ENCODE measurements at regions not wholly inside any gene's neighbourhood (a gene's known extent, or its start where the extent isn't known, plus 50 kb on each side); places are given as distances from the start of the nearest gene placed in this dataset.
"Not testable (repeated sequence)": the region's sequence is repeated elsewhere in the genome, so short reads cannot be mapped to it uniquely, and the experiment has no call there.

DNA sequence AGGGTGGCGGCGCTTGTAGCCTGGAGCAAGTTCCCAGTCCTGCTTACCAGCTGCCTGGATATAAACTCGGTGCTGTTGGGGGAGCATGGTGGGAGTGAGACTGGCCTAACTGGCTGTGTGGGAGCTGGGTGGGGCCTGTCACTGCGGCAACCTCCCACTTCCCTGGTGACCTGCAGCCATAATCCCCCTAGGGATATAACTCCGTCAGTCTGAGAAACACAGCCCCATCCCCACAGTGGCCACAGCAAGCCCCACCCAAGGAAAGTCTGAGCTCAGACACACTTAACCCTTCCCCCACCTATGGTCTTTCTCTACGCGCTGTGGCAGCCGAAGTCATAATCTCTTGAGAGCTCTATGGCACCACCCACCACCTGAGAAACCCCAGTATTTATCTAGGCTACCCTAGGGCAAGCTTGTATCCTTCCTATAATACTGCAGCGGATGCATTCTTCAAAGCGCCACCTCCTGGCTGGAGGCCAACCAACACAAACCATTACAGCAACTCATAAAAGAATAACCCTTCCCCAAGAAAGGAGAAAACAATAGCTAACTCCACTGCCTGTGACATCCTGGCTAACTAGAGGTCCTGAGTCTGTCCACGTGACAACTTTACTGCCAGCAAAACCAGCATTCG, 57.4 kb downstream of the ZNF648 start:
- no peak for DNase-seq (ENCODE audit: low spot score)

GRCh38 chr1:182003025-182003725, 58.3 kb downstream of the ZNF648 start:
- DNase-seq (ENCODE audit: low spot score), result no peak

DNA sequence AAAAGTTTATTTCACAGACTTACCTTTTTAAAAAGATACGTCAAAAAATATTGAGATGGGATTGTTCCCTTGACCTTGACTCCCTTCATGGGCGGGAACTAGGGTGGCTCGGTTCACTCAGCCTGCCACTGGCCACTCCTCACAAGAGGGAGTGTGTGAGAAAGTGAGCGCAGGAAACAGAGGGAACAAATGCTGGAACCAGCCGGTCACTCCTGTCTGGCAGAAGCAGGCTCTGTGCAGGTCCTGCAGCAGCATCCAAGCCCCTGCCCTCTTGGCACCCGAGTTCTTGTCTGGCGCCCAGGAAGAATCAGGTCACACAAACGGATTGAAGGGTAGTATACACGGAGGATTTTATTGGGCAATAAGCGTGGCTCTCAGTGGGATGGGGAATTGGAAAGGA, 58.9 kb downstream of the ZNF648 start:
- no peak for DNase-seq (ENCODE audit: low spot score)

DNA sequence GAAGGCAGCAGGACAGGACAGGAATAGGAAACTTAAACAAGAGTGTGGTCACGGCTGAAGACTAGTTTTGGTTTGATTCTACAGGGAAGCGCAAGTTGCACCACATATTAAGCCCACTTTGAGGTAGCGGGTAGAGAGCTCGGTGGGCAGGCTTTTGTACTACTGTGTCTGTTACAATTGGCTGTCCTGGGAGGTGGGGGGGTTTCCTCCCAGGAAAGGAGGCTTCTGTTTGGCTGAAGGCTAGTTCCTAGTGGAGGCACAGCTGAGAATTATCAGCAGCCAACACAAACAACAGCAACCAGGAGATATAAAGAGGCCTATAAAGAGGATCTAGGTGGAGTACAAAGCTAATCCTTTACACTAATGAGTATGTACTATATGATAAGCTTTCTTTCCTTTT, 62.7 kb downstream of the ZNF648 start:
- no peak for DNase-seq (ENCODE audit: low spot score)

DNA sequence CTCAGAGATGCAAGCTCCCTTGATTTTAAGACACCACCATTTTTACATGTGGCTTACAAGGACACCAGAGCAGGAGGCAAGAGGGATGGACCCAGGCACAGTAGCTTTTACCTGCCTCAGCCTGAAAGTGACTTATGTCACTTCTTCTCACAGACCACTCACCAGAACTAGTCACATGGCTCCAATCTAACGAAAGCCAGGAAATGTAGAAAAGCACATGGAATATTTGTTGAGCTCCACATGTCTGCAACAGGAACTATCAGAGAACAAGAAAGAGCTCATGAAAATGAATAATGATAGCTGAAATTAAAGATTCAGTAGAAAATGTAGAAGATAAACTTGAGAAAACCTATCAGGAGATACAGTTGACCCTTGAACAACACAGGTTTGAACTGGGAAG, 69.4 kb downstream of the ZNF648 start:
- no peak for DNase-seq (ENCODE audit: low spot score)

GRCh38 chr1:181990728-181991127, 70.8 kb downstream of the ZNF648 start:
- no peak for DNase-seq (ENCODE audit: low spot score)

DNA sequence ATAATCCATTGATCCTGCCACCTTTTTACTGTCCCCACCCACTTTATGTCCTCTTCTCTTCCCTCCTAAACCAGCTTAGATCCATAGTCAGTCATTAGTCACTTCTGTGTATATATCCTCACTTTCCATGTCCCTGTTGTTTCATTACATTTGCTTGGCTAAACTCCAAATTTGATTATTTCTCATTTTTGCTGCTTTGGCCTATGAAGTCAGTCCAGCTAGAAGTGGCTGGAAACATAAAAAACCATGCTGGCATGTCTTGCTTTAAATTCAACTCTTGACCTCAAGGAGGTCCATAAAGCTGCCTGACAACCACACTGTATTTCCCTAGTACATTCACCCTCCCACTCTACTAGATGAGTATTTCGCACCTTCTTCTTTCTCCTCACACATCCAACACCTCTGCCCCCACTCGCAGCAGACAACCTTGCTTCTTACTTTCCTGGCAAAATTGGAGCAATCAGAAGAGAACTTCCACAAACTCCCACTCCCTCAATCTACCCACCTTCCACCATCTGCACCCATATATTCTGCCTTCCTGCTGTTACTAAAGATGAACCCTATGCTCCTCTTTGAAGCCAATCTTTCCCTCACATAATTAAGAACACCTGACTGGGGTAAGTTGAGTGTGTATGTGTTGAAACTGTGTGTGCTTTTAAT, 72.1 kb downstream of the ZNF648 start:
- no peak for DNase-seq (ENCODE audit: low spot score)

DNA sequence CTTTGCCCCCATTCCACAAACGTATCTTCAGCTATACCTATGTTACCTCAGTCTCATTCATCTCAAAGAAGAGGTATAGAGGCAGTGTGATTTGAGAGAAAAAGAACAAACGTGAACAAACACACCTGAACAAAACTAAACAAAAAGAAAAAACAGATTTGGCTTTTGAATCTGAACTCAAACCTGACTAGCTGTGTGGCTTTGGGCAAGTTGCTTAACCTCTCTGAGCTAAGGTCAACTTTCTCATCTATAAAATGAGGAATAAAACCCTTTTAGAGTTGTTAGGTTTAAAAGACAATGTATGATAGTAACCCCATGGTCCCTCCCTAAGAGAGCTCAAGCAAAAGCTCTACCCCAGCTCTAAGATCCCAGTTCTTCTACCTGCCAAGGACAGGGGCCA, 73.5 kb downstream of the ZNF648 start:
- no peak for DNase-seq (ENCODE audit: low spot score)

- DNase-seq (ENCODE audit: low spot score), result no peak
These were observed 74.1 kb downstream of the ZNF648 start for GRCh38 chr1:181987334-181987895.

GRCh38 chr1:181986907-181987305, 74.6 kb downstream of the ZNF648 start:
- no peak for DNase-seq (ENCODE audit: low spot score)

DNA sequence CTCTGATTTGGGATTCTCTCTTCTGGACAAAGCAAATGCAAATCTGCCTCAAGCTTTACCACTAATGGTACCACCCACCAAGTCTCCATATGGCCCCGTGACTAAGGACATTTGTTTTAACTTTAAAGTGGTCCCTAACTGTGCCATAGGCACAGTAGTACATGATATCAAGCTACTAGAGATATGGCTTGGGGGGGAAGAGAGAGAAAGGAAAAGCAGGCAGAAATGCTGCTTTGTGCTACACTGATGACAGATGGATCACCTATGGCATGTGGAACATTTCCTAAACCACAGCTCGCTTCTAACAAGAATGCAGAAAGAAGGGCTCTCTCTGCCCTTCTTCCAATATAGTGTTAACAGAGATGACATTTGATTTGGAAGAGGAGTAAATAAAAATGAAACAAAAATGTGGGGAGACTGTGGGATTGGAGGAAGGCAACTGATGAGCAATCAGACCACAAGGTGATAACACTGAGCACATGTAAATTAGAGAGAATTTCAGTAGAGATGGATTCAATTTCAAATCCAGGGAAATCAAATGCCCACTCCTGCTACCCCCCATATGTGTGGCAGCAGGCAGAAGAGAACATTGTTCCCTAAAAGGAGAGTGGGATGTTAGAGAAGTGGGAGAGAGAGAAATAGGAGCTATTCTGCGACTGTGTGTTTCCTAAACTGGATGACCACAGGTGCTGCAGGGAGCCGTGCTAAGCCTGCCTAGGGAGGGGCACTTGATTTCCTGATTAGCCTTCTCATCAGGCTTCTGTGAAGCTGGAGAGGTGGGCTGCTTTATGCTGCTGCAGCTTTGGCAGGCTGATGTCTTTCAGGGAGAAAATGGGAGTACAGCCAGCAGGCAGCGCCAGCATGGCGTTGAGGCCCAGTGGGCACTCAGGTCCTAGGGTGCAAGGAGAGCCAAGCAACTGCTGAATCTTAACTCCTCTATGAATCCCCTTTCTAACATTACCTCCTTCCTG, 75.3 kb downstream of the ZNF648 start:
- no peak for DNase-seq (ENCODE audit: low spot score)

- DNase-seq (ENCODE audit: low spot score), result no peak
These were observed 76.2 kb downstream of the ZNF648 start for GRCh38 chr1:181985281-181985680.

GRCh38 chr1:181984006-181984405, 77.5 kb downstream of the ZNF648 start:
- DNase-seq (ENCODE audit: low spot score), result no peak

- no peak for DNase-seq (ENCODE audit: low spot score)
These were observed 79.7 kb downstream of the ZNF648 start for GRCh38 chr1:181981821-181982220.

- DNase-seq (ENCODE audit: low spot score), result no peak
These were observed 89.3 kb downstream of the ZNF648 start for GRCh38 chr1:181972256-181972655.

DNA sequence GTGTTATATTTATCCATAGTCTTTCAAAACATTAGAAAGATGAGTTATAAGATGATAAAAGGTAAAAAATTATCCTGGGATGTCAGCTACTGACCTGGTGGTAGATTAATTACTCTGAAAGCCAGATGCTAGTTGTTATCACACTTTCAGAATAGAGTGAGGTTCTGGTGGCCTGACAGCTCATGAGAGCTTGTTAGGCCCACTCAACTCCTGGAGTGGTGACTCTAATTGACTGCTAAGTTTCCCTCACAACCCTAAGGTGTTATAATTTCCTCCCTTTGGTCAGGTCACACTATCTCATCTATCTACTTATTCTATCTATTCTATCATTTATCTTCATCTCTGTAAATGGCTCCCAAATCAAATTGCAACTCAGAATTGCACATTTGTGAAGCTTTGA, 90.1 kb downstream of the ZNF648 start:
- no peak for DNase-seq (ENCODE audit: low spot score)

DNA sequence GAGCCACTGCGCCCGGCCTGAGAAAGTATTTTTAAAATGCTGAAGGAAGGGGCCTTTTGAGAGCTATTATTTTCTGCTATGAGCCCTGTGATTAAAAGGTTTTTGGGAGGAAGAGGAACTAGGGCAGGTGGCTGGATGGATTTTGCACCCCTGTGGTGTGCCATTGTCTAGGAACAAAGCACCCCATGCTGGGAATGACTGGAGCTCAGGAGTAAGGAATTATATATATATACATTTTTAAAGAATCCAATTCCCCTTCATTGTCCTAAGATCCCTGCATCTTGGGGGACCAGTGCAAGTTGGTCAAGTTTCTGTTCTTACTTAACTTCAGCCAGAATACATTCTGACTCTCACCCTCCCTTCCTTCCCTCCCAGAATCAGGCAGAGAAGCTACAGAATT, 91.6 kb downstream of the ZNF648 start:
- no peak for DNase-seq (ENCODE audit: low spot score)

DNA sequence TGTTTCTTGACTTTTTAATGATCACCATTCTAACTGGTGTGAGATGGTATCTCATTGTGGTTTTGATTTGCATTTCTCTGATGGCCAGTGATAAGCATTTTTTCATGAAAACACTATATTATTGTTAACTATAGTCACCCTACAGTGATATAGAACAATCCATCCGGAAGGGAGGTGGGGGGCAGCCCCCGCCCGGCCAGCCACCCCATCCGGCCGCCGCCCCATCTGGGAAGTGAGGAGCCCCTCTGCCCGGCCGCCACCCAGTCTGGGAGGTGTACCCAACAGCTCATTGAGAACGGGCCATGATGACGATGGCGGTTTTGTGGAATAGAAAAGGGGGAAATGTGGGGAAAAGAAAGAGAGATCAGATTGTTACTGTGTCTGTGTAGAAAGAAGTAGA, 106.8 kb downstream of the ZNF648 start:
- not testable (repeated sequence) for DNase-seq (ENCODE audit: low spot score)

GRCh38 chr1:181954178-181954577, 107.3 kb downstream of the ZNF648 start:
- DNase-seq (ENCODE audit: low spot score), result not testable (repeated sequence)

GRCh38 chr1:181953596-181953995, 107.9 kb downstream of the ZNF648 start:
- no peak for DNase-seq (ENCODE audit: low spot score)

GRCh38 chr1:181951213-181951612, 110.3 kb downstream of the ZNF648 start:
- no peak for DNase-seq (ENCODE audit: low spot score)

DNA sequence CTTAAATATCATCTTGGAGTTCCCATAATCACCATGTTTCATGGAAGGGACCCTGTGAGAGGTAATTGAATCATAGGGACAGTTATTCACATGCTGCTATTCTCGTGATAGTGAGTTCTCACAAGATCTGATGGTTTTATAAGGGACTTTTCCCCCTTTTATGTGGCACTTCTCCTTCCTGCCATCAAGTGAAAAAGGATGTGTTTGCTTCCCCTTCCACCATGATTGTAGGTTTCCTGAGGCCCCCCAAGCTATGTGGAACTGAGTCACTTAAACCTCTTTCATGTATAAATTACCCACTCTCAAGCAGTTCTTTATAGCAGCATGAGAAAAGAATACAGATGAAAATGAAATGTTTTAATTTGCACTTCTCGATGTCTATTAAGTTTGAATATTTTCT, 112.0 kb downstream of the ZNF648 start:
- DNase-seq (ENCODE audit: low spot score), result no peak
